ENCODE measurements at regions not wholly inside any gene's neighbourhood (a gene's known extent, or its start where the extent isn't known, plus 50 kb on each side); places are given as distances from the start of the nearest gene placed in this dataset.

GRCh38 chr17:34869641-34870040, 91.6 kb downstream of the CCT6B start:
- TF ChIP-seq GATA2 (IDR thresholded peaks at IDR 0.05; ENCODE audit: low read depth, low read length), result no peak
- TF ChIP-seq GATA3 (IDR thresholded peaks at IDR 0.05; ENCODE audit: low read depth, low read length), result no peak

Measured in SH-SY5Y (cell line).